T-helper 1 cell (primary cell): ENCODE measurements at regions not wholly inside any gene's neighbourhood (a gene's known extent, or its start where the extent isn't known, plus 50 kb on each side); places are given as distances from the start of the nearest gene placed in this dataset.

ENCODE experiments used
- DNase-seq, 5 donors: peaks; one replicate each; pipeline ENCODE4 v3.0.0-alpha.2; 2012 to 2020

GRCh38 chr5:135199919-135200318 is 165.9 kb upstream of the PITX1 start:
- no peak for DNase-seq

- no peak for DNase-seq
These were observed 162.5 kb upstream of the PITX1 start for GRCh38 chr5:135196483-135196882.

- DNase-seq, result no peak
These were observed 161.2 kb upstream of the PITX1 start for GRCh38 chr5:135195270-135195608.

DNA sequence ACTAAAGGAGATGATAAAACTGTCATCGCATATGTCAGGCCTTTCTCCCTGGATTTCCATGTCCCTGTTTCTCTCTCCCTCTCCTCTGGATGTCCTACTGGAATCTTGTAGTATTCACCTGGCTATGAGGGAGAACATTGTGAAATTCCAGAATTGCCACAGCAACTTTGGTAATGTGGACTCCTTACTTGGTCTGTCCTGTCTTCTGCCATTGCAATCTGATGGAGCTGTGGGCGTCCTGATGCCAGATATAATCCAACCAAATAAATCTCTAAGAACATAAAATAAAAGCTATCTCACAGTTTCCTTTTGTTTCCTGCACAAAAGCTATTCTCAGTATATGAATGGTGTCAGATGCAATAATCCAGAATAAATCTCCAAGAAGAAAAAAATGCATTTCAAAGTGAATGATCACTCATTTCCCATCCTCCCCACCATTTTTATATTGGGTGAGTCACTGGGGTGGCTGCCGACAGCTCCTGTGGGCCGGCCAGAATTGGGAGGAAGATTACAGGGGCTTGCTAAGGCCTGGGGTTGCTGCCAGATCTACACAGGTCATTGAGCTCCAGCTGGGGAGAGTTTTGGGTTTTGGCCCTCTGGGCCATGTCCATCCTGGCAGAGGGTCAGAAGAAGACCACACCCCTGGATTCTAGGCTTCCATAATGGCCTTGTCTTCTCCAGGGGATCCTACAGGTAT is 160.7 kb upstream of the PITX1 start:
- no peak for DNase-seq

DNA sequence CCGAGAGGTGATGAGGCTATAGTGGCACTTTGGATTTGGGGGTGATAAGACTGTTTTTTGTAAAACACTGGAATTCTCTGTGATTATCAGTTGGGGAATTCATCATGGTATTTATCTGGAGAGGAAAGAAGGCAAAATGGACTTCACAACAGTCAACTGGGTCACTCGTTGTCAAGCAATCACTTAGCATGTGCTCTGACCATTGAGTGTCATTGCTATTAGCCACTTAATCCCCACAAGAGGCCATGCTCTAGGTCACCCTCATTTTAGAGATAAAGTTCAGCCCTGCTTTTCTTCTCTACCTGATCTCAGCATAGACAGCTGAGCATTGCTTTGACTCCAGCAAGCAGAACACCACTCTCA is 160.1 kb upstream of the PITX1 start:
- no peak for DNase-seq

DNA sequence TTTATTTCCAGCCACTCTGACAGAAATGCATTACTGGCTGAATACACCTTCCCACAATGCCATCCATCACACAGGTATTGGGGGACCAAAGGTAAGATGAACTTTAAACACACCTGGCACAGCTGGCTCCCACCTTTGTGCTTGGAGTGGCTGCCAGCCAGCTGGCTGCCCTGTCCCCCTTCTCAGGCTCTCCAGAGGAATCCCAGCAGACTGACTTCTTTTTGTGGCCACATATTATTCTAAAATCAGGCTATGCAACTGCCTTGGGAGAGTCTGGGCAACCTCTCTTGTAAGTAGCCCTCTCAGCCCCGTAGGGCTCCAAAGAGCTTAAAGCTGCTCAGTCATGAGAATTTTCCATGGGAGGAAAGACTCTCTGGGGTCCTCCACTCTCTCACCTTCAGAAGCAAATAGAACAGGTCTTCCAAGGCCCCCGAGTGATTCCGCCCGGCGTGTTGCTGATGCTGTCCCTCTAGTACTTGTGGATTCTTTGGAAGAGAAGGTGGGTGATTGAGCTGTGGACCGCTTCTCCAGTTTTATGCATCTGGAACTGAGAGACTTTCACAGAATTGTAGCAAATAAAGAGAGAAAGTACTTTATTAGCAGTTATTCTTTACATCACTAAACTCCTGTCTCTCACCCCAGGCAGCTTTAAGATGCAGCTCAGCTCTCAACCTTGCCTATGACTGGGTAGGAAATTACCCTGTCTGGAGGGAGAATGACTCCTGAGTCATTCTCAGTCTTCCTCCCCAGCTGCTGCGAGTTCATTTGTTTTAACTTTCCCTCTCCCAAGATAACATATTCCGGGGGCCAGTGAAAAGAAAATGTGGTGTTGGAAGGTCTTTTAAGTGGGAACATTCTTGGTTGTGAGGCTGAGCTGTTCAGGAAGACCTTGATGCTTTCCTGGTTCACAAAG is 159.4 kb upstream of the PITX1 start:
- DNase-seq, result no peak

GRCh38 chr5:135192351-135192750 is 158.3 kb upstream of the PITX1 start:
- DNase-seq, result no peak

GRCh38 chr5:135191084-135191826 is 157.2 kb upstream of the PITX1 start:
- DNase-seq, result peak in 4 of 5 donors; percentile 40 to 64 (median 46)

GRCh38 chr5:135190416-135191083 is 156.5 kb upstream of the PITX1 start:
- DNase-seq, result no peak

DNA sequence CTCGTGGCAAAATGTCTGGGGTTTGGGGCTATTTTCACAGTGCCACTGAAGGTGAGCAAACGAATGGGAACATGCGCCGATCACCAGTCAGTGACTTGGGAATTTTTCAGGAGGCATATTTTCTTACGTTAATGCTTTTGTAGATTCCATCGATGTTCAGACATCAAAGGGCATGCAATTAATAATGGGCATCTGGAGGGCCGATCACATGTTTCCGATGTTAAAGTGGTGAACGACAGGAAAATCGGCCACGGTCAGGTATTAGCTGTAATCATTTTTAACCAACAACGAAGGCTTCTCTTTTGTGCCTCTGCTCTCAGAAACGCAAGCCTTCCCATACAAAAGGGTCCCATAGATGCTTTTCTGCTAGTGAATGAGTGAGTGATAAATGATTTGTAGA is 155.0 kb upstream of the PITX1 start:
- no peak for DNase-seq

DNA sequence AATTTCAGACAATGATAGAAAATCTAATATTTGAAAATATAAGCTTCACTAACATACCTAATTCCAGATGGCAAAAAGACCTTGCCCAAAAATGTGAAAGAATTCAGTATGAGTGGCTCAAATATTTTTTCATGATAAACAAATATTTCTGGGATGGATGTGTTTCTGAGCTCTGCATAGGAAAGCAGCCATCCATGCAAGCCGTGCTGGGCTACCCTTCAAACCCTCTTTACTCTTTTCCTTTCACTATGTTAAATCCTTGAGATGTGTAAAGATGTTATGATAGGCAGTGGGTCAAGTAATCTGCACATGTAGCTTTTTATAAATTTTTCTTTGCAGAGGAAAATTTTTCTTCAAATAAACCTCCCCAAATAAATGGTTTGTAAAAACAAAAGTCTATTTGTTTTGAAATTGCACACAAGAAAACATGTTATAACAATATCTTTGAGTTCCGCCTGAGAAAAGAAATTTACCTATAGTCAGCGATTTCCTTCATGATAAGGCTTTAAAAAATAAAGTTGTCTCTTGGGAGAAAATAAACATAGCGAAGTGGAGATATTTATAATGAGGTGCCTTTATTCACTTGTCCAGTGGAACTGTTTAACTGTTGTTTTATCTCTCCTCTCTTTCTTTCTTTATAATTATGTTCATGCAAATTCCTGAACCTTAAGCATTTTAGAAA is 154.3 kb upstream of the PITX1 start:
- DNase-seq, result no peak

DNA sequence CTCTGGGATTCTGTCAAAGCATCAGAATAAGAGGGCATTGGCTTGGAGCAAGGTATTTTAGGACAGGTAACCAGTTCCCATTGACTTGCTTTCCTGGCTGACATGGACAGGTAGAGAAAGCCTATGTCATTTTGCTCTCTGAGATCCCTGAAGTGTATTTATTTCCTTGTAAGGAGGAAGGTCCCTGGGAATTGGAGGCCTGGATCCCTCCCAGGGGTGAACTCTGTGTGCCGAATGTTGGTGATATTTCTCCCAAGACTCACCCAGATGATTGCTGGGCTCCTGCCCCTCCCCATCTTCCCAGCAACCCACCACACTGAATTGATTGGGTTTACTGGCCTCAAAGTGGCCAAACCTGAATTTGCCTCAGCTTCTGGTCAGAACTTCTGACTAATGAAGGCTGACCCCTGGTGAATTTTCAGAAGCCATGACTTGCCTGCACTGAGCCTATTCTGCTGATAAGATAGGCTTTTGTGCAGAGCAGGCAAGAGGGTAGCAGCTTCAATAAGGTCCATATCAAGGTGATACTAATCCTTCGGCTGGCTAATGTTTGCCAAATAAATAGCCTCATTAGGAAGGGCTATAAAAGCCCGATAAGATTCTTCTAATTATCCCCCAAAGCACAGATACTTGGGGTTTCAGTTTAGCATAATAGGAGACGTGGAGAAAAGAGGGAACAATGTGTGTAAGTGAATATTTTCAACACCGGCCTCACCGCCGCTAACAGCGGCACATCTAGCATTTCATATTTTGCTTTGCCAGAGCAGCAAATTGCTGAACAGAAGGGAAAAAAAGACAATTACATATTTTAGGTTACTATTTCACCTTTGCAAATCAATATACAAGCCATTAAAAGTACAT is 152.9 kb upstream of the PITX1 start:
- no peak for DNase-seq

DNA sequence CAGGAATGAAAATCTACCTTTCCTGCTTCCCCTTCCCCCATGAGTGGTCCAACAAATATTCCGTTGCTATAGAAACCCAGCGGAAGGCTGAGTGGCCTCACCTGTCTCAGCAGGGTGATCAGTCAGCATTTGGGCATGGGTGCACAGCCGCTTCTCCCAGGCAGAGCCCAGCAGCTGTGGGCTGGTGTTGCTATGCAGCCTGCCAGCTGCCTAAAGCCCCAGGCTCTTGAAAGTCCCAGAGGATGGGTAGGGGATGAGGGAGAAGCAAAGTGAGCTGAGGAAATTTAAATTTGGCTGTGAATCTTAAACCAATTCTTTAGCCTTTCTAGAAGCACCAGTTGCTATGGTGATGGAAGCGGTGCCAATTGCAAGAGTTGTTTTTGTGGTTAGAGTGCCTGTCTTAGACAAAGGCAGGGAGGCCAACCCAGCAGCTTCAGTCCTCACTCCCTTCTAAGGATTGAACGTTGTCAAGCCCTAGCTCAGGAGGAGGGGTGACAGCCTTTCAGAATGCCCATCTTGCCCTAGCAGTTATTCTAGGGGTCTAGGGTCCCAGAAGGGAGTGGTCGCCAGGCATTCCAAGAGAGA is 151.5 kb upstream of the PITX1 start:
- DNase-seq, result no peak

GRCh38 chr5:135184646-135185045 is 150.6 kb upstream of the PITX1 start:
- no peak for DNase-seq

DNA sequence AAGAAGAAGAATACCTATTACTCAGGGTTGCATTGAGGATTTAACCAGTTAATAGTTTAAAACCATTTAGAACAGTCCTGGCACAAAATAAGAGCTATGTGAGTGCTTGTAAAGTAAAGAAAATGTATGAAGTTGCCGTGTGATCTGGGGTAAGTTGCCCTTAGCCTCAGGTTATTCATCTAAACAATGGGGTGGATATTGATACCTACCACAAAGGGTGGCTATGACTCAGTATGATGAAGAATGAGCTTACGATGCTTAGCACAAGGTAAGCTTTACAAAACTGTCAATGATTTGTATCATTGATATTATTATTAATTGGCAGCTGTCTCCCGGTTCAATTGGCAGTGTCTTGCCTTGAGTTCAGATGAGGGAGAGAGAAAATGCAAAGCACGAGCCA is 149.4 kb upstream of the PITX1 start:
- no peak for DNase-seq

DNA sequence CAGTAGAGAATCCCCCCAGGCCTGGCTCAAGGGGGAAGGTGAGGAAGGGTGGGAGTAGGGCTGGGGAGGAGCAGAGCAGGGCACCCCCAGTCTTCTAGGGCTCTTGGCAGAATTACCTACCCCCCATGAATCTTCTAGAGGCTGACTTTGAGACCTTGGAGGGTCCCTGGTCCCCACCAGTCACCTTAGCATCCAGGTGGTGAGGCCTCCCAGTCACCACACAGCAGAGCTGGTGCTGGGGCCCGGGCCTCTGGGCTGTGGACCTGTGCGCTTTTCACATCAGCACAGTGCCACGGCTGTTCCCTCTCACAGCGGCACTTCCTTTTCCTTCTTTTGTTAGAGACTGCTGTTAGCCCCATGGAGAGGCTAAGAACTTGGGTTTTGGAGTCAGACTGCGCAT is 148.6 kb upstream of the PITX1 start:
- DNase-seq, result no peak

- no peak for DNase-seq
These were observed 147.6 kb upstream of the PITX1 start for GRCh38 chr5:135181653-135182052.

- DNase-seq, result no peak
These were observed 145.4 kb upstream of the PITX1 start for GRCh38 chr5:135179308-135179980.

- no peak for DNase-seq
These were observed 144.6 kb upstream of the PITX1 start for GRCh38 chr5:135178476-135179155.

- no peak for DNase-seq
These were observed 143.6 kb upstream of the PITX1 start for GRCh38 chr5:135177591-135177990.
